ENCODE measurements at regions not wholly inside any gene's neighbourhood (a gene's known extent, or its start where the extent isn't known, plus 50 kb on each side); places are given as distances from the start of the nearest gene placed in this dataset.
"Not testable (repeated sequence)": the region's sequence is repeated elsewhere in the genome, so short reads cannot be mapped to it uniquely, and the experiment has no call there.

DNA sequence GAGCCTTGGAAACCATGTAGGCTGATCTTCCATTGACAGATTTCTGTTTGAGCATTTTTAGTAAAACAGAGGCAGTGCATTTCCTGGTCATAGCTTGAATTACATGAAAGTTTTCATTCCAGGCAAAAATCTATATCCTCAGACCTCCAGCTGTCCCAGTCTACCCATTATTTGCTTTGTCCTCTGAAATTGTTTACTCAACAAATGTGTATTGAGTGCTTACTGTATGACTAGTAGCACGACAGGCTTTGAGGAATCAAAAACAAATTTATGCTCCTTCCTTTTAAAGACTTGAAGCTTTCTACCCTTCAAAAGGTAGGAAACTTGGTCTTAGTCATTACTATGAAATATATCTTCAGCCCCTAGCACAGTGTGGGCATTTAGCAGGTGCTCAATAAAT, 307.9 kb upstream of the IGFBP7 start:
- DNase-seq (ENCODE audit: low read depth) = no peak

DNA sequence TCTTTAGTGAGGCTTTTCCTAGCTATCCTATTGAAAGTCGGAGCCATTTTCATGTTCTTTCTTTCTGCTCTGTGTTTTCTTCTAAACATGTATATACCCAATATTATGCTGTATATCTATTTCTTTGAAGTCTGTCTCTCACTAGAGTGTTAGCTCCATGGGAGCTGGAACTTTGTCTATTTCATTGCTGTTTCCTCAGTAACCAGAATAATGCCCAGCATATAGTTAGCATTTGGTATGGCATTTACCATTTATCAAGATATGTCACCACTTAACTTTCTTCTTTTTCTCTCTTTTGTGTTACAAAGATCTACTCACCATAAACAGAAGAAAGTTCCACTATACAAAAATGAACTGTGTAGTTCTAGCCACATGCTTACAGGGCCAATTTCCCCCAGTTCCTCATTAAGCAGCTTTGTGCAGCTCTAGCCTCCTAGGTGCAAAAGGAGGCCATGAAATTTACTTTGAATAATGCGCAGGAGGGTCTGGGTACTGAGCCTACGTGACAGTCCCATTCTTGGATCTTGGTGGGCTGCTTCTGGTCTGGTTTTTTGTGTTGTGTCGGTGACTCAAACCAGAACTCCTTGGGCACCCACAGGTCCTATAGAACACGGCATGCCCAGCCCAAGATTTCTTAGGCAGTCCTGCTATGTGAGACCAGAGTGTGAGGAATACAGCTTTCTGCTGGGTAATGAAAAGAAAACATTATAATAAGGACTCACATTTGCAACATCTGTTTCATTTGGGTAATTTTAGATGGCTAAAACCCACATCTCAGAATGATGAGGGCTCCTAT, 302.3 kb upstream of the IGFBP7 start:
- DNase-seq (ENCODE audit: low read depth) = no peak

DNA sequence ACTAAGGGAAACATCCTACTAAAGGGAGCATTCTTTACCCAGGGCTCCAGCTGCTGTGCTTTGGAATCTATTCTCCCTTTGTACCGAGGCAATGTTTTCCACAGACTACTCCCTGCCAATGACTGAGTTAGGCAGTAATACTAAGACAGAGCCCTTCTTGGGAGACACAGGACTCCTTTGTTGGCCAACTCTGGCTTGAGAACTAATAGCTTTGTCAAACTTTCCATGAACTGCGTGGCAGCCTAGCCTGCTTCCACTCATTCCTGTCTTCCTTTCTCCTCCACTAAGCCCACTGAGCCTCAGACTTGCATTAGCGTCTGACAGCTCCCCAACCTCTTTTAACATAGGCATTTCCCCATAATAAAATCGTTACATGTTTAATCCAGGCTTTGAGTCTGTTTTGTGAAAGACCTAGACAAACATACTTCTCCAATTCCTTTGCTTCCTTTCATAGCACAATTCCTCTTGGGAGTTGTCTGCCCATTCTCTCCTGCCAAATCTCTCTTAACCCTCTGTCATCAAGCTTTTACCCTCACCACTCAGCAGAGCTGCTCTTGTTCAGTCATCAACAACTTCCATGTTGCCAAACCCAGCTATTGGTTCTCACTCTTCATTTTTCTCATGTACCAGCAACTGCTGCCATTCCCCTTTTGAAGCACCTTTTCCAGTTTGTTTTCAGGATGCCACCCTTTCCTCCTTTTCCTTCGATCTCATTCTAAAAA, 300.3 kb upstream of the IGFBP7 start:
- DNase-seq (ENCODE audit: low read depth) = no peak

- DNase-seq (ENCODE audit: low read depth) = no peak
Measured at GRCh38 chr4:57405359-57405758, 295.2 kb upstream of the IGFBP7 start.

GRCh38 chr4:57404483-57404882, 294.3 kb upstream of the IGFBP7 start:
- DNase-seq (ENCODE audit: low read depth) = no peak

DNA sequence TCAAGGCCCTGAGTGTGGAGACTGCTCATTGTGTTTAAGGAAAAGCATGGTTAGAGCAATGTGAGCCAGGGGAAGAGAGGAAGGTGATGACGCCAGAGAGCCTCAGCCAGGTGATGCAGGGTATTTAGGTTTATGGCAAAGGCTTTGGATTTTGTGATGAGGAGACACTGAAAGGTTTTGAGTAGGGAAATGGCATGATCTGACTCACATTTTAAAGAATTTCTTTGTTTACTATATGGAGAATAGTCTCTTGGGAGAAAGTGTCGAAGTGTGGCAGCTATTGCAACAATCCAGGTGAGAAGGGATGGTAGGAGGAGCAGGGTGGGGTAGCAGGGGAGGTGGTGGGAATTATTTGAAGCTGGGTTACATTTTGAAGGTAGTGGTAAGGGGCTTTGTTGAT, 293.4 kb upstream of the IGFBP7 start:
- no peak for DNase-seq (ENCODE audit: low read depth)

GRCh38 chr4:57401586-57401985, 291.4 kb upstream of the IGFBP7 start:
- no peak for DNase-seq (ENCODE audit: low read depth)

- no peak for DNase-seq (ENCODE audit: low read depth)
Measured at GRCh38 chr4:57378766-57379165, 268.6 kb upstream of the IGFBP7 start.

DNA sequence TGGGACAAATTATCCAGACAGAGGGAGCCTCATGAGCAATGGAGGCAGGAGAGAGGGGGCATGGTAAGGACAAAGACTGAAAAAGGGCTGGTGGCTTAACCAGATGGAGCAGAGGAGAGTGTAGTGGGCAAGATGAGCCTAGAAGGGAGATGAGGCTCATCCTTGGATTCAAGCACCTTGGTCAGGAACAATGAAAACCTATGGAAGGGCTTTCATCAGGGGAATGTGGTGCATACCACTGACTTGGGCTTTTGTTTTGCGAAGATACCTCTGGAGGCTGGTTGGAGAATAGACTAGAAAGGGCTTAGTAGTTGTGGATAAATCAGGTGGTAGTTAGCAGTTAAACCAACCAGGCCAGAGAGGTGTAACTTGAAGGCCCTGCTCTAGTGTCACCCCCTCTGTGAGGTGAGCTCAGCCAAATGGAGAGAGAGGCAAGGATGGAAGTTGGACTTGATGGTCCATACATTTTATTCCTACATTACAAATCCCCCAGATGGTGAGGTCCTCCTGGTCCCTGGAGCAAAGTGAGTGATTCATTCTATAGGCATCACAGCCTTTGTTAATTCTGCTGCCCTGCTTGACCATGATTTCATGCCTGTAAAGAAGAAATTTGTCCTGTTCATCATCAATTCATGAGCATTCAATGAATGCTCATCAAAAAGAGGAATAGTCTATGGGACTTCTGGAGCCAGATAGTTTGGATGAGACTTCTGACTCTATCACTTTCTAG, 264.8 kb upstream of the IGFBP7 start:
- DNase-seq (ENCODE audit: low read depth) = no peak

DNA sequence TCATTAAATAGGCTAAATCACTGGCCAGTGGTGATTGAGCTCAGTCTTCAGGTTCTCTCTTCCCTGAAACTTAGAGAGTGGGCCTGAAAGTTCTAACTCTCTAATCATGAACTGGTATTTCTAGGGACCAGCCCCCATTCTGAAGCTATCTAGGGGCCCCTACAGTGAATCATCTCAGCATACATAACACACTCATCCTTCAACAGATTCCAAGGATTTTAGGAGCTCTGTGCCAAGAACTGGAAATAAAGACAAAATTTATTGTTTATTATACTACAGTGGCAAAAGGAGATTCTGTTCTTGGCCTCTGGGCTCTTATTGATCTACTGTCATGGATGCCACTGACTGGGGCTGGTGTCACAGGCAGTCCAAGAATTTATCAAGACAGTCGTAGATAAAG, 263.8 kb upstream of the IGFBP7 start:
- no peak for DNase-seq (ENCODE audit: low read depth)

GRCh38 chr4:57371671-57372070, 261.5 kb upstream of the IGFBP7 start:
- no peak for DNase-seq (ENCODE audit: low read depth)

GRCh38 chr4:57370691-57371090, 260.5 kb upstream of the IGFBP7 start:
- no peak for DNase-seq (ENCODE audit: low read depth)

GRCh38 chr4:57369446-57369845, 259.3 kb upstream of the IGFBP7 start:
- DNase-seq (ENCODE audit: low read depth) = no peak

- no peak for DNase-seq (ENCODE audit: low read depth)
Measured at GRCh38 chr4:57364255-57364654, 254.1 kb upstream of the IGFBP7 start.

GRCh38 chr4:57363346-57363745, 253.2 kb upstream of the IGFBP7 start:
- no peak for DNase-seq (ENCODE audit: low read depth)

DNA sequence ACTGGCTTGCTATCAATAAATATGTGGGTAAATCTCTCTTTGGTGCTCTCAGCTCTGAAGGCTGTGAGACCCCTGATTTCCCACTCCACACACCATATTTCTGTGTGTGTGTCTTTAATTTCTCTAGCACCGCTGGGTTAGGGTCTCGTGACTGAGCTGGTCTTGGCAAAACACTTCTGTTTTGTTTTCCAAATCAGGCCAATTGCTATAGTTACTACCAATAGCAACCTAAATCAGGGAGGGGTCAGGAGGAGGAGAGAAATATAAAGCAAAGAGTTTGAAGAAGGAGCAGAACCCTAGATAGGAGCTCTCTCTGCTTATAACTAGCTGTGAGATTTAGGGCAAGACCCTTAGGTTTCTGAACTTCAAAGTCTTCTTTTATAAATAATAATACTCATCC, 250.5 kb upstream of the IGFBP7 start:
- DNase-seq (ENCODE audit: low read depth) = no peak

DNA sequence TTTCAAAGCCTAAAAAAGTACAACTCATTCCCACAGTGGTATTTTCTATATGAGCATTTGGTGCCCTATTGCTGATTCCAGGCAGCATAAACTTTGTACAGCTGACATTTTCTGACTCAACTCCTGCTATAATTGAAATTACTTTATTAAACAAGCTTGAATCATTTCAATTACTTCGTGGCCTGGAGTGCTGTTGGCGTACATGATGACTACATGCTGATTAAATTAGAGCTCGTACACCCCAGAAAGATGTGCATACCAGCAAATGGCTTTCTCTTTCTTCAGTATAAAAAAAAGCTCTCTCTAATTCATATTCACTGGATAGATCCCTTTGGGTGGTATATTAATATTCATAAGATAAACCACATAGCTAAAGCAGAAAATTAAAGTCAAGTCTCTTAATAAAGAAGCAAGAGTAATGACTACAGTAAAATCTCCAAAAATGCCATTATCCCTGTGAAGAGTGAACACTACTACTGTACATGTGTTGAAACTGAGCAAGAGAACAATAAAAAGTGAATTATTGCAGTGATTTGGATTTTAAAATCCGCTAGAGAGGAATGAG, 245.0 kb upstream of the IGFBP7 start:
- DNase-seq (ENCODE audit: low read depth) = no peak

GRCh38 chr4:57351731-57352130, 241.5 kb upstream of the IGFBP7 start:
- no peak for DNase-seq (ENCODE audit: low read depth)

DNA sequence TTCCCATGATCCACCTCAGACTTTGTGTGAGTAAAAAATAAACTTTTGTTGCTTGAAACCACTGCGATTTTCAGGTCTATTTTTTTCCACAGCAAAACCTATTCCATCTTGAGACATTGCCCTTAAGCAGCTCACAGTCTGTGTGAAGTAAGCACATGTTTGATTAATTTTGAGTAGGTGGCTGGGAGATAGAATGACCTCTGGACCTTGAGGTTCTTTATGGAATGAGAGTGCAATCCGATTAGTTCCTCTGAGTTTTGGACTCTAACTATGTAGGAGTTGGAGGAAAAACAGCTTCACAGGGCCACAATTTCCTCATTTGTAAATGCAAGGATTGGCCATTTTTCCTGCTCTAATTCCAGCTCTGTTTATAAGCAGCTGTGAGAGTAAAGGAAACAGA, 234.1 kb upstream of the IGFBP7 start:
- no peak for DNase-seq (ENCODE audit: low read depth)

- DNase-seq (ENCODE audit: low read depth) = no peak
Measured at GRCh38 chr4:57342411-57342810, 232.2 kb upstream of the IGFBP7 start.

GRCh38 chr4:57338861-57339260, 228.7 kb upstream of the IGFBP7 start:
- DNase-seq (ENCODE audit: low read depth) = not testable (repeated sequence)

DNA sequence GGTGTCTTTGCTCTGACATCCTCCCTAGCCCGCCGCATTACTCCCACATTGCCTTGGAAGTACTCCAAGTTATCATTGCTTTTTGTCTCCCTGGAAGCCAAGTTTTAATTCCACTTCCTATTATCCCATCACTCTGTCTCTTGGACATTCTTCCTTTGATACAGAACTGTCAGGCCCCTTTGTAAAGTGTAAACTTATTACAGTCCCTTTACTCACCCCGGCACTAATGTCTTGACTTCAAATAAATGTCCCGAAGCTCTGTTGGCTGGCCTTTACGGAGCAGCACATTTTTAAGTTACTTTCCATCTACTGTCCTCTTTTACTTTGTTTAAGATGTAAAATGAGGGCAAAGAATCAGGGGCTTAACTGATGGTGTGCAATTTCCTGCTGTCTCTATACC, 223.5 kb upstream of the IGFBP7 start:
- DNase-seq (ENCODE audit: low read depth) = no peak

DNA sequence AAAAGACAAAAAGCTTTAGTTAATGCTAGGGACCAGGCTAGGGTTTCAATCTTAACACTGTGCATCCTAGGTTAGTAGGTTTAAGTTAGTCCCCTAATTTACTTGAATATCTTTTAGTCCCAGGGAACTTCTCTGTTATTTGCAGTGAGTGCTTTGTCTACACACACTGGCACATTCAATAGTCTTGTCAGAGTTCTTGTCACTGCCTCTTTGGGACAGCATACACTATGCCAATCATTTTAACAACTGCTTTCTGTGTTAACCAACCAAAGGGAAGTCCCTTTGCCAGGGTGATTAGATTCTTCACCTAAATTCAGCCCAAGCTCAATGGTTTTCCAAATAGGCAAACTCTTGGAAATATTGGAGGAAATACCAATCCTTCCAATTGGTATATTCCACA, 221.8 kb upstream of the IGFBP7 start:
- no peak for DNase-seq (ENCODE audit: low read depth)

Measured in activated T-helper 9 cell treated with anti-CD3 and anti-CD28 coated beads, Interleukin-2, amount 50 U/mL, for 16 hours (primary cell).